Loucy (cell line): ENCODE measurements at regions not wholly inside any gene's neighbourhood (a gene's known extent, or its start where the extent isn't known, plus 50 kb on each side); places are given as distances from the start of the nearest gene placed in this dataset.

ENCODE experiments used
- H2AFZ ChIP-seq: fragments of 200-600 bp; sonication (generic); 2 replicates; pipeline ENCODE4 v1.6.0; 2016; ENCODE audit warnings: antibody characterized with exemption, mild to moderate bottlenecking, low read length, moderate library complexity
- H3F3A ChIP-seq: fragments of 200-600 bp; 2 replicates; pipeline ENCODE4 v1.6.0; 2016; ENCODE audit warnings: antibody characterized with exemption, low read depth, mild to moderate bottlenecking
- H3K27me3 ChIP-seq: fragments of 200-600 bp; sonication (generic); 2 replicates; pipeline ENCODE4 v1.6.1; 2014; ENCODE audit warnings: low read length, mild to moderate bottlenecking; ENCODE audit not compliant: insufficient read depth, poor library complexity, severe bottlenecking
- H3K36me3 ChIP-seq: fragments of 200-600 bp; sonication (generic); 2 replicates; pipeline ENCODE4 v1.6.1; 2016; ENCODE audit warnings: low read length; ENCODE audit not compliant: insufficient read depth
- H3K4me1 ChIP-seq: fragments of 200-600 bp; sonication (generic); 2 replicates; pipeline ENCODE4 v1.5.1; 2014; ENCODE audit warnings: low read length, mild to moderate bottlenecking; ENCODE audit not compliant: insufficient read depth, poor library complexity, severe bottlenecking
- H3K4me2 ChIP-seq: fragments of 200-600 bp; sonication (generic); 2 replicates; pipeline ENCODE4 v1.6.0; 2014; ENCODE audit warnings: antibody characterized with exemption, low read length, low read depth, mild to moderate bottlenecking; ENCODE audit not compliant: poor library complexity, severe bottlenecking
- H3K4me3 ChIP-seq: fragments of 200-600 bp; sonication (generic); 2 replicates; pipeline ENCODE4 v1.5.1; 2014; ENCODE audit warnings: low read length, mild to moderate bottlenecking, mixed read lengths; ENCODE audit not compliant: poor library complexity, severe bottlenecking
- H3K79me2 ChIP-seq: fragments of 200-600 bp; sonication (generic); 2 replicates; pipeline ENCODE4 v1.6.1; 2014; ENCODE audit warnings: low read length; ENCODE audit not compliant: insufficient read depth
- H3K9ac ChIP-seq: fragments of 200-600 bp; sonication (generic); 2 replicates; pipeline ENCODE4 v1.6.0; 2014; ENCODE audit warnings: mild to moderate bottlenecking, low read depth, low read length, moderate library complexity; ENCODE audit not compliant: poor library complexity, severe bottlenecking
- H3K9me2 ChIP-seq: fragments of 200-600 bp; sonication (generic); replicated peaks from 2 replicates; pipeline ENCODE4 v1.6.1; 2016; ENCODE audit warnings: low read depth, low read length, mixed read lengths
- H3K9me3 ChIP-seq: fragments of 200-600 bp; sonication (generic); 2 replicates; pipeline ENCODE4 v1.6.1; 2014; ENCODE audit warnings: mild to moderate bottlenecking, antibody characterized with exemption, low read length, low read depth; ENCODE audit not compliant: insufficient read depth
- H4K20me1 ChIP-seq: fragments of 200-600 bp; sonication (generic); 2 replicates; pipeline ENCODE4 v1.6.0; 2014; ENCODE audit warnings: antibody characterized with exemption, low read length, mild to moderate bottlenecking; ENCODE audit not compliant: insufficient read depth, poor library complexity, severe bottlenecking
- CTCF ChIP-seq: fragments of 200-600 bp; sonication (generic); conservative IDR thresholded peaks from 2 replicates; pipeline ENCODE4 v1.5.1; 2014; ENCODE audit warnings: mild to moderate bottlenecking, antibody characterized with exemption, low read length
- EZH2phosphoT487 ChIP-seq: fragments of 200-600 bp; IDR thresholded peaks from 2 replicates; pipeline ENCODE4 v1.6.1; 2018; ENCODE audit warnings: antibody characterized with exemption, mild to moderate bottlenecking, moderate library complexity, borderline replicate concordance

- no peaks in the 10 kb centered on the region for H4K20me1 ChIP-seq
- H2AFZ ChIP-seq = no peak overlapping the region
- H3K27me3 ChIP-seq = no peaks in the 10 kb centered on the region
- H3K4me2 ChIP-seq = no peak overlapping the region
- H3K9me2 ChIP-seq = no peaks in the 10 kb centered on the region
- no peaks in the 10 kb centered on the region for H3F3A ChIP-seq
- no peak overlapping the region for H3K9ac ChIP-seq
- H3K9me3 ChIP-seq = no peaks in the 10 kb centered on the region
- H3K4me3 ChIP-seq = no peak overlapping the region
- no peak for TF ChIP-seq EZH2phosphoT487
- TF ChIP-seq CTCF = no peak
- H3K4me1 ChIP-seq = no peaks in the 10 kb centered on the region
- H3K79me2 ChIP-seq = no peaks in the 10 kb centered on the region
- no peaks in the 10 kb centered on the region for H3K36me3 ChIP-seq
Observed at GRCh38 chr6:113763311-113763766, 93.8 kb upstream of the MARCKS start.

- Histone ChIP-seq H4K20me1 (no peaks in the 10 kb centered on the region), H2AFZ (no peak overlapping the region), H3K4me3 (no peak overlapping the region), H3K9me2 (no peaks in the 10 kb centered on the region), H3K4me2 (no peak overlapping the region), H3K36me3 (no peaks in the 10 kb centered on the region), H3K27me3 (no peaks in the 10 kb centered on the region), H3K79me2 (no peaks in the 10 kb centered on the region), H3K4me1 (no peaks in the 10 kb centered on the region), H3K9me3 (no peaks in the 10 kb centered on the region), H3F3A (no peaks in the 10 kb centered on the region), H3K9ac (no peak overlapping the region)
- TF ChIP-seq CTCF = no peak
- TF ChIP-seq EZH2phosphoT487 = no peak
Observed at GRCh38 chr6:113763876-113764275, 93.3 kb upstream of the MARCKS start.

- Histone ChIP-seq H3K79me2 (no peaks in the 10 kb centered on the region), H3K4me2 (no peak overlapping the region), H2AFZ (no peak overlapping the region), H3K4me3 (no peak overlapping the region), H3F3A (no peaks in the 10 kb centered on the region), H3K27me3 (no peaks in the 10 kb centered on the region), H3K4me1 (no peaks in the 10 kb centered on the region), H3K9me2 (no peaks in the 10 kb centered on the region), H3K9me3 (no peaks in the 10 kb centered on the region), H4K20me1 (no peaks in the 10 kb centered on the region), H3K36me3 (no peaks in the 10 kb centered on the region), H3K9ac (no peak overlapping the region)
- no peak for TF ChIP-seq EZH2phosphoT487
- TF ChIP-seq CTCF = no peak
Observed at GRCh38 chr6:113765909-113766308, 91.2 kb upstream of the MARCKS start.
